GM10266 (cell line): ENCODE measurements at regions not wholly inside any gene's neighbourhood (a gene's known extent, or its start where the extent isn't known, plus 50 kb on each side); places are given as distances from the start of the nearest gene placed in this dataset.
A peak's percentile ranks its signal among the peaks of the same experiment; 100 is the strongest.

ENCODE experiments used
- DNase-seq: peaks from one replicate; pipeline ENCODE4 v3.0.0; 2012; ENCODE audit errors: extremely low spot score
- TF ChIP-seq, protein P1 (sequence below): IDR thresholded peaks from 2 replicates; pipeline ENCODE4 v1.5.1; 2012; ENCODE audit warnings: mild to moderate bottlenecking, low read depth; ENCODE audit not compliant: control insufficient read depth, insufficient read depth; ENCODE audit errors: missing control alignments

- TF ChIP-seq, protein P1, sequence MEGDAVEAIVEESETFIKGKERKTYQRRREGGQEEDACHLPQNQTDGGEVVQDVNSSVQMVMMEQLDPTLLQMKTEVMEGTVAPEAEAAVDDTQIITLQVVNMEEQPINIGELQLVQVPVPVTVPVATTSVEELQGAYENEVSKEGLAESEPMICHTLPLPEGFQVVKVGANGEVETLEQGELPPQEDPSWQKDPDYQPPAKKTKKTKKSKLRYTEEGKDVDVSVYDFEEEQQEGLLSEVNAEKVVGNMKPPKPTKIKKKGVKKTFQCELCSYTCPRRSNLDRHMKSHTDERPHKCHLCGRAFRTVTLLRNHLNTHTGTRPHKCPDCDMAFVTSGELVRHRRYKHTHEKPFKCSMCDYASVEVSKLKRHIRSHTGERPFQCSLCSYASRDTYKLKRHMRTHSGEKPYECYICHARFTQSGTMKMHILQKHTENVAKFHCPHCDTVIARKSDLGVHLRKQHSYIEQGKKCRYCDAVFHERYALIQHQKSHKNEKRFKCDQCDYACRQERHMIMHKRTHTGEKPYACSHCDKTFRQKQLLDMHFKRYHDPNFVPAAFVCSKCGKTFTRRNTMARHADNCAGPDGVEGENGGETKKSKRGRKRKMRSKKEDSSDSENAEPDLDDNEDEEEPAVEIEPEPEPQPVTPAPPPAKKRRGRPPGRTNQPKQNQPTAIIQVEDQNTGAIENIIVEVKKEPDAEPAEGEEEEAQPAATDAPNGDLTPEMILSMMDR, result no peak
Measured at GRCh38 chr2:201961401-201961800, 72.3 kb upstream of the FZD7 start.

GRCh38 chr2:201962774-201963562, 70.7 kb upstream of the FZD7 start:
- TF ChIP-seq, protein P1, result no peak
- DNase-seq, result no peak

More at GRCh38 chr2:201961401-201961800, 72.3 kb upstream of the FZD7 start:
- no peak for DNase-seq

GRCh38 chr2:201964011-201964410, 69.6 kb upstream of the FZD7 start:
- TF ChIP-seq, protein P1, result no peak
- no peak for DNase-seq

GRCh38 chr2:201964631-201965206, 68.9 kb upstream of the FZD7 start:
- TF ChIP-seq, protein P1, result no peak
- no peak for DNase-seq

DNA sequence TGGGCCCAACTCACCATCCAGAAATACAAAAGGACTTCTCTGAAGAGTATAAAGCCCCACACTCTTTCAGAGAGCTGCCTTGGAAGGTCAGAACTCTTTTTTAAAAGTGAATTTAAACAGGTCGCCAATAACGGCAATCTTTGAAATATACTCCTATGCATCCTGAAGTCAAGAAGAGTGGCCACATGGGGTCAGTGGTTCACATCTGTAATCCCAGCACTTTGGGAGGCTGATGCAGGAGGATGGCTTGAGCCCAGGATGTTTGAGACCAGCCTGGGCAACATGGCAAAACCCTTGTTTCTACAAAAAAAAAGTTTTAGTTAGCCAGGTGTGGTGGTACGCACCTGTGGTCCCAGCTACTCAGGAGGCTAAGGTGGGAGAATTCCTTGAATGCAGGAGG, 68.1 kb upstream of the FZD7 start:
- no peak for DNase-seq

GRCh38 chr2:201966691-201967438, 66.8 kb upstream of the FZD7 start:
- no peak for DNase-seq

More for the DNA sequence above, 68.1 kb upstream of the FZD7 start:
- TF ChIP-seq, protein P1, result peak; percentile 40

More at GRCh38 chr2:201966691-201967438, 66.8 kb upstream of the FZD7 start:
- TF ChIP-seq, protein P1, result no peak
